ENCODE measurements at regions not wholly inside any gene's neighbourhood (a gene's known extent, or its start where the extent isn't known, plus 50 kb on each side); places are given as distances from the start of the nearest gene placed in this dataset.

GRCh38 chr10:16146993-16147392, 286.7 kb upstream of the MINDY3 start:
- no peak for TF ChIP-seq CTCF (IDR thresholded peaks at IDR 0.05; ENCODE audit: low read depth, low read length)
- no peak for TF ChIP-seq EZH2phosphoT487 (IDR thresholded peaks at IDR 0.05; ENCODE audit: low read depth)

Data from OCI-LY3 (cell line).